Coronary artery (tissue), 2 donors: ENCODE measurements at regions not wholly inside any gene's neighbourhood (a gene's known extent, or its start where the extent isn't known, plus 50 kb on each side); places are given as distances from the start of the nearest gene placed in this dataset.
"Not testable (repeated sequence)": the region's sequence is repeated elsewhere in the genome, so short reads cannot be mapped to it uniquely, and the experiment has no call there.

Source experiments
- DNase-seq: peaks from one replicate; pipeline ENCODE4 v3.0.0-alpha.2; 2017; ENCODE audit warnings: low spot score
- H3K27ac ChIP-seq, 2 donors: fragments of 200-600 bp; sonication (generic); one replicate each; pipeline ENCODE4 v1.5.1; 2016 to 2019
- H3K4me3 ChIP-seq: fragments of 200-600 bp; sonication (generic); 2 replicates; pipeline ENCODE4 v1.5.1; 2016; ENCODE audit warnings: mild to moderate bottlenecking, moderate library complexity

GRCh38 chr22:15822001-15822400 is 132.2 kb downstream of the POTEH start:
- H3K27ac ChIP-seq, DNase-seq, H3K4me3 ChIP-seq: not testable (repeated sequence)

GRCh38 chr22:15823178-15823577 is 133.4 kb downstream of the POTEH start:
- DNase-seq, H3K27ac ChIP-seq, H3K4me3 ChIP-seq: not testable (repeated sequence)

GRCh38 chr22:15832235-15832634 is 142.4 kb downstream of the POTEH start:
- not testable (repeated sequence) for DNase-seq, H3K4me3 ChIP-seq, H3K27ac ChIP-seq

GRCh38 chr22:15835729-15836128 is 145.9 kb downstream of the POTEH start:
- not testable (repeated sequence) for H3K4me3 ChIP-seq, DNase-seq, H3K27ac ChIP-seq

GRCh38 chr22:15849772-15850171 is 159.9 kb downstream of the POTEH start:
- not testable (repeated sequence) for H3K4me3 ChIP-seq, DNase-seq, H3K27ac ChIP-seq

- not testable (repeated sequence) for H3K27ac ChIP-seq, H3K4me3 ChIP-seq, DNase-seq
Observed at GRCh38 chr22:15853716-15854373, 164.0 kb downstream of the POTEH start.

- DNase-seq, H3K4me3 ChIP-seq, H3K27ac ChIP-seq: not testable (repeated sequence)
Observed at GRCh38 chr22:15854421-15854820, 164.6 kb downstream of the POTEH start.

- not testable (repeated sequence) for DNase-seq, H3K27ac ChIP-seq, H3K4me3 ChIP-seq
Observed at GRCh38 chr22:15854978-15855377, 165.2 kb downstream of the POTEH start.

- not testable (repeated sequence) for DNase-seq, H3K27ac ChIP-seq, H3K4me3 ChIP-seq
Observed at GRCh38 chr22:15880926-15881325, 191.1 kb downstream of the POTEH start.

GRCh38 chr22:15904326-15904725 is 214.5 kb downstream of the POTEH start:
- DNase-seq: not testable (repeated sequence)

GRCh38 chr22:15911704-15912103 is 221.9 kb downstream of the POTEH start:
- not testable (repeated sequence) for H3K27ac ChIP-seq, H3K4me3 ChIP-seq, DNase-seq

More at GRCh38 chr22:15904326-15904725, 214.5 kb downstream of the POTEH start:
- not testable (repeated sequence) for H3K4me3 ChIP-seq, H3K27ac ChIP-seq

GRCh38 chr22:15919120-15919519 is 229.3 kb downstream of the POTEH start:
- not testable (repeated sequence) for H3K27ac ChIP-seq, H3K4me3 ChIP-seq, DNase-seq

- H3K27ac ChIP-seq, DNase-seq, H3K4me3 ChIP-seq: not testable (repeated sequence)
Observed at GRCh38 chr22:15920941-15921340, 231.1 kb downstream of the POTEH start.

GRCh38 chr22:15922132-15922531 is 232.3 kb downstream of the POTEH start:
- DNase-seq, H3K4me3 ChIP-seq, H3K27ac ChIP-seq: not testable (repeated sequence)

GRCh38 chr22:15922666-15923065 is 232.8 kb downstream of the POTEH start:
- not testable (repeated sequence) for H3K4me3 ChIP-seq, DNase-seq, H3K27ac ChIP-seq

GRCh38 chr22:15924820-15925219 is 235.0 kb downstream of the POTEH start:
- not testable (repeated sequence) for H3K4me3 ChIP-seq, DNase-seq, H3K27ac ChIP-seq

GRCh38 chr22:15927172-15927571 is 237.3 kb downstream of the POTEH start:
- H3K27ac ChIP-seq, DNase-seq, H3K4me3 ChIP-seq: not testable (repeated sequence)
